ENCODE measurements at regions not wholly inside any gene's neighbourhood (a gene's known extent, or its start where the extent isn't known, plus 50 kb on each side); places are given as distances from the start of the nearest gene placed in this dataset.

- H3K27me3 ChIP-seq (ENCODE audit: control insufficient read depth, insufficient read depth, low read length) = peaks cover 2% of the 10 kb centered on the region
- no peak for TF ChIP-seq CTCF (IDR thresholded peaks at IDR 0.05; ENCODE audit: insufficient read depth, low read depth, low read length)
- no peak for DNase-seq (ENCODE audit: low read depth)
- CTCF ChIA-PET = no interaction called here
- POLR2A ChIA-PET = no interaction called here
- H3K36me3 ChIP-seq (ENCODE audit: control insufficient read depth, insufficient read depth, low read length) = no peaks in the 10 kb centered on the region
- H3K4me3 ChIP-seq (ENCODE audit: low read depth, low read length) = peak overlapping the region; percentile 87
Observed at GRCh38 chr3:11720917-11721411, 77.2 kb upstream of the VGLL4 start.

GRCh38 chr3:11720304-11720898, 76.7 kb upstream of the VGLL4 start:
- DNase-seq (ENCODE audit: low read depth) = no peak
- no peak for TF ChIP-seq CTCF (IDR thresholded peaks at IDR 0.05; ENCODE audit: insufficient read depth, low read depth, low read length)
- H3K27me3 ChIP-seq (ENCODE audit: control insufficient read depth, insufficient read depth, low read length) = peaks cover 2% of the 10 kb centered on the region
- POLR2A ChIA-PET = no interaction called here
- H3K4me3 ChIP-seq (ENCODE audit: low read depth, low read length) = peak overlapping the region; percentile 87
- CTCF ChIA-PET = no interaction called here
- no peaks in the 10 kb centered on the region for H3K36me3 ChIP-seq (ENCODE audit: control insufficient read depth, insufficient read depth, low read length)

DNA sequence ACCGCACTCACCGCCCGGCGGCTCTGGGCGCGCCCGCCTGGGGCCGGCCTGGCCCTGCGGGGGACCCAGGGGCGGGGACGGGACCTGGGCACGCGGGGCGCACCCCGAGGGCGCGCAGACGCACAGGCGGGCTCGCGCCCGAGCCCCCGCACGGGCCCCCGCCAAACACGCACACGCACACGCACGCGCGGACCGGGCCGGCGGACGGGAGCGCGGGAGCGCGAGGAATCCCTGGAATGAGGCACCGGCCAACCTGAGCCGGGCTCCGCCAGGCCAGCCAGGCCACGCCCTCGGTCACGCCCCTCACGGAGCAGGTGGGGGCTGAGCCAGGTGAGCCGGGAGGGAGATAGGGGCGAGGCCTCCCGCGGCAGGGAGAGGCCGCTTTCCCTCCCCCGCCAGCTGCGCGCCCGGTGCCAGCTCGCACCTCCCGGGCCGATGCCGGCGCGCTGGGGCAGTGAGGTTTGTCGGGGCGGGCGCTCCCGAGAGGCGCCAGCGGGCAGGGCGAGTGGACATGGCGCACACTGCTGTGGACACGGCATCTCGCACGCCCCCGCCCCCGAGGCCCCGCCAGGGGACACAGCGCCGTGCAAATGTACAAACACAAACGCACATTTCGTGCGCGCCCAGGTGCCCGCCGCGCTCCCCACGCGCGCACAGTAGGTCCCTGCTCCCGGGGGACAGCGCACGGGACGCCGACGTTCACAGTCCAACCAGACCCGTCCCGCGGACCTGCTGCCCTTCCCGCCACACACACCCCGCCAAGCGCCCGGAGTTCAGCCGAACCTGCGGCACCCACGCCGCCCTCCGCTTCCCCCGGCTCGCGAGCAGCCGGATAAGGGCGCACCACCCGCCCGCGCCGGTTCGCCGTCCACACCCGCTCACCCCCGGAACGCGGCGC, 75.9 kb upstream of the VGLL4 start:
- DNase-seq (ENCODE audit: low read depth) = no peak
- no peak for TF ChIP-seq CTCF (IDR thresholded peaks at IDR 0.05; ENCODE audit: insufficient read depth, low read depth, low read length)
- H3K36me3 ChIP-seq (ENCODE audit: control insufficient read depth, insufficient read depth, low read length) = no peaks in the 10 kb centered on the region
- peaks cover 2% of the 10 kb centered on the region for H3K27me3 ChIP-seq (ENCODE audit: control insufficient read depth, insufficient read depth, low read length)
- ChIA-PET CTCF (no interaction called here), POLR2A (no interaction called here)
- peak overlapping the region; percentile 87 for H3K4me3 ChIP-seq (ENCODE audit: low read depth, low read length)

DNA sequence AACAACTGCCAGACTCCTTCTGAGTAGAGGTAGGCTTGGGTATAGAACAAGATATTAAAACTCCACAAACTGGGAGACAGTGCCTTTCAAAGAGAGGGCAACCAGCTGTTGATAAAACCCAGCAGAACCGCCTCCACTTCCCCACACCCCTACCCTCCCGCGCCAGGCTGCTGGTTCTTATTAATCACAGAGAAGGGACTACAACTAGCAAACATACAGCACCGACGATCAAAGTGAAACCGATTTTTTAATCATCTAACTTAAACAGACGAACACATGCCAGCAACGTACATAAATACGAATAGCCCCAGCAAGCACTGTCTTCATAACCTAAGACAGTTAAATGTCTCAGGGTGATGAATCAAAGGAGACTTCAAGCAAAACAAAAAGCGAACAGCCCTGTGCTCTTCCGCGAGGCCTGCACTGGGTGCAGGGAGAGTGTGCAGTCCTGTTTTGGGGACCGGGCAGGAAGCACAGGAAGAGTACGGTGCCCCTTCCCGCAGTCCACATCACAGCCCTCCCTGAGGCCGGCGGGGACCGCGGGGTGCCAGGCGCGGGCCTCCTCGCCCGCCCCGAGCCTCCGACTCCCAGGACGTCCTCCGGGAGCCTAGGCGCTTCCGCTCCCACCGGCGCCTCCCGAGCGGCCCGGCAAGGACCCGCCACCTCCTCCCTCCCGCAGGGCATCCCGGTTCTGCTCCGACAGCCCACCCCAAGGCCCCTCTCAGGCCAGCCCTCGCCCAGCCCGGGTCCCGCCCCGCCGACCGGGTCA, 75.1 kb upstream of the VGLL4 start:
- Histone ChIP-seq H3K4me3 (ENCODE audit: low read depth, low read length) (peak overlapping the region; percentile 87), H3K36me3 (ENCODE audit: control insufficient read depth, insufficient read depth, low read length) (no peaks in the 10 kb centered on the region), H3K27me3 (ENCODE audit: control insufficient read depth, insufficient read depth, low read length) (peaks cover 2% of the 10 kb centered on the region; the same call in 1 of the 2 replicates)
- ChIA-PET CTCF (no interaction called here), POLR2A (no interaction called here)
- DNase-seq (ENCODE audit: low read depth) = no peak
- TF ChIP-seq CTCF (IDR thresholded peaks at IDR 0.05; ENCODE audit: insufficient read depth, low read depth, low read length) = no peak
